ENCODE measurements at regions not wholly inside any gene's neighbourhood (a gene's known extent, or its start where the extent isn't known, plus 50 kb on each side); places are given as distances from the start of the nearest gene placed in this dataset.

- no peaks in the 10 kb centered on the region for H3K9me3 ChIP-seq (ENCODE audit: control insufficient read depth in 4 of 4, low read length in 3 of 4)
- no peak for DNase-seq (ENCODE audit: low spot score)
- H3K27me3 ChIP-seq (ENCODE audit: control insufficient read depth in 4 of 4, insufficient read depth in 4 of 4, low read length in 3 of 4) = no peaks in the 10 kb centered on the region
- H3K36me3 ChIP-seq (ENCODE audit: control insufficient read depth in 4 of 4, insufficient read depth in 3 of 4, low read depth in 1 of 4, low read length in 3 of 4) = no peaks in the 10 kb centered on the region
- no peak overlapping the region for H3K9ac ChIP-seq (ENCODE audit: low read depth in 1 of 2, low read length in 2 of 2)
- TF ChIP-seq JUND (IDR thresholded peaks at IDR 0.05) = no peak
- TF ChIP-seq RXRA (IDR thresholded peaks at IDR 0.05) = no peak
- no peak for TF ChIP-seq FOXA1 (IDR thresholded peaks at IDR 0.05)
- TF ChIP-seq ZBTB33 (IDR thresholded peaks at IDR 0.05) = no peak
- TF ChIP-seq SP1 (IDR thresholded peaks at IDR 0.05) = no peak
- whole genome bisulfite sequencing = 89% methylated on average over 8 of the region's 8 CpGs
- no peak overlapping the region for H3K4me3 ChIP-seq (ENCODE audit: low read depth in 1 of 3, low read length in 3 of 3)
- H3K27ac ChIP-seq (ENCODE audit: low read depth in 1 of 2, low read length in 2 of 2) = no peak overlapping the region
- no peaks in the 10 kb centered on the region for H3K4me1 ChIP-seq (ENCODE audit: control insufficient read depth in 4 of 4, insufficient read depth in 4 of 4, low read length in 3 of 4)
These were observed 250.3 kb downstream of the MYCN start for GRCh38 chr2:16190446-16191270.

- no peaks in the 10 kb centered on the region for H3K9me3 ChIP-seq (ENCODE audit: control insufficient read depth in 4 of 4, low read length in 3 of 4)
- no peaks in the 10 kb centered on the region for H3K4me1 ChIP-seq (ENCODE audit: control insufficient read depth in 4 of 4, insufficient read depth in 4 of 4, low read length in 3 of 4)
- DNase-seq (ENCODE audit: low spot score) = no peak
- no peak for TF ChIP-seq HNF4A (conservative IDR thresholded peaks at IDR 0.05)
- no peak for TF ChIP-seq SP1 (IDR thresholded peaks at IDR 0.05)
- no peak for TF ChIP-seq YY1 (IDR thresholded peaks at IDR 0.05)
- no peak for TF ChIP-seq ZBTB33 (IDR thresholded peaks at IDR 0.05)
- TF ChIP-seq FOXA1 (IDR thresholded peaks at IDR 0.05) = no peak
- no peak for TF ChIP-seq MAX (IDR thresholded peaks at IDR 0.05)
- TF ChIP-seq NR2F2 (IDR thresholded peaks at IDR 0.05) = no peak
- TF ChIP-seq TAF1 (conservative IDR thresholded peaks at IDR 0.05) = no peak
- no peak for TF ChIP-seq JUND (IDR thresholded peaks at IDR 0.05)
- TF ChIP-seq HNF4G (IDR thresholded peaks at IDR 0.05) = no peak
- TF ChIP-seq REST (IDR thresholded peaks at IDR 0.05) = no peak
- TF ChIP-seq RAD21 (IDR thresholded peaks at IDR 0.05) = no peak
- TF ChIP-seq CTCF (IDR thresholded peaks at IDR 0.05; ENCODE audit: low read depth, low read length, missing input control) = no peak
- no peaks in the 10 kb centered on the region for H3K27me3 ChIP-seq (ENCODE audit: control insufficient read depth in 4 of 4, insufficient read depth in 4 of 4, low read length in 3 of 4)
- no peak overlapping the region for H3K9ac ChIP-seq (ENCODE audit: low read depth in 1 of 2, low read length in 2 of 2)
- WGBS = 95% methylated on average over 3 of the region's 3 CpGs
- H3K36me3 ChIP-seq (ENCODE audit: control insufficient read depth in 4 of 4, insufficient read depth in 3 of 4, low read depth in 1 of 4, low read length in 3 of 4) = no peaks in the 10 kb centered on the region
- no peak overlapping the region for H3K27ac ChIP-seq (ENCODE audit: low read depth in 1 of 2, low read length in 2 of 2)
- no peak overlapping the region for H3K4me3 ChIP-seq (ENCODE audit: low read depth in 1 of 3, low read length in 3 of 3)
These were observed 249.4 kb downstream of the MYCN start for GRCh38 chr2:16189836-16190160.
